Cardiac fibroblast (primary cell): ENCODE measurements at regions not wholly inside any gene's neighbourhood (a gene's known extent, or its start where the extent isn't known, plus 50 kb on each side); places are given as distances from the start of the nearest gene placed in this dataset.

Experiments
- DNase-seq, 2 donors: peaks; one replicate each; pipeline versions ENCODE4 v3.0.0 to v3.0.0-alpha.2; 2010; ENCODE audit warnings: low read depth in 2 of 2
- H3K4me3 ChIP-seq, 2 donors: replicated peaks in 1 of 2; 1 replicate in 1 of 2; 2 replicates in 1 of 2; pipeline ENCODE4 v1.5.1; 2011; ENCODE audit warnings: low read depth in 2 of 2, low read length in 2 of 2, mild to moderate bottlenecking in 2 of 2, moderate library complexity in 1 of 2
- CTCF ChIP-seq: IDR thresholded peaks from one replicate; pipeline ENCODE4 v1.5.1; 2011; ENCODE audit warnings: low read depth, mild to moderate bottlenecking, low read length, inconsistent platforms

- no peak for TF ChIP-seq CTCF
- DNase-seq = no peak
- no peak overlapping the region for H3K4me3 ChIP-seq
These were observed 243.7 kb downstream of the BRD1 start for GRCh38 chr22:49583886-49584505.

- H3K4me3 ChIP-seq = no peak overlapping the region
- DNase-seq = no peak
- TF ChIP-seq CTCF = no peak
These were observed 244.3 kb downstream of the BRD1 start for GRCh38 chr22:49583341-49583740.

- DNase-seq = no peak
- TF ChIP-seq CTCF = no peak
- no peak overlapping the region for H3K4me3 ChIP-seq
These were observed 245.0 kb downstream of the BRD1 start for GRCh38 chr22:49582678-49583077.

GRCh38 chr22:49582181-49582580 is 245.5 kb downstream of the BRD1 start:
- no peak overlapping the region for H3K4me3 ChIP-seq
- TF ChIP-seq CTCF = no peak
- DNase-seq = no peak

- no peak overlapping the region for H3K4me3 ChIP-seq
- TF ChIP-seq CTCF = no peak
- DNase-seq = no peak
These were observed 247.6 kb downstream of the BRD1 start for GRCh38 chr22:49580024-49580423.

GRCh38 chr22:49577168-49578060 is 250.3 kb downstream of the BRD1 start:
- no peak overlapping the region for H3K4me3 ChIP-seq
- TF ChIP-seq CTCF = no peak
- DNase-seq = no peak
